AG04449 (cell line): ENCODE measurements at regions not wholly inside any gene's neighbourhood (a gene's known extent, or its start where the extent isn't known, plus 50 kb on each side); places are given as distances from the start of the nearest gene placed in this dataset.

Source experiments
- CTCF ChIA-PET: fragments of 350-600 bp; formaldehyde crosslinking; extraction: SDS; loops from one replicate; lab custom pipeline; 2021; ENCODE audit warnings: antibody characterized with exemption; lab: Yijun Ruan, JAX
- POLR2A ChIA-PET: fragments of 400-600, 350-600 bp; formaldehyde crosslinking; extraction: SDS; loops from one replicate; lab custom pipeline; 2020; ENCODE audit warnings: antibody characterized with exemption, inconsistent platforms; lab: Yijun Ruan, JAX
- DNase-seq: peaks from one replicate; pipeline ENCODE4 v3.0.0-alpha.2; 2010; ENCODE audit warnings: low read depth, low spot score
- H3K4me3 ChIP-seq: 2 replicates; pipeline ENCODE4 v1.5.1; 2011; ENCODE audit warnings: low read depth, mild to moderate bottlenecking, control low read depth, low read length
- CTCF ChIP-seq: IDR thresholded peaks from one replicate; pipeline ENCODE4 v1.5.1; 2011; ENCODE audit warnings: mild to moderate bottlenecking, moderate library complexity, low read length, control low read depth, inconsistent platforms; ENCODE audit not compliant: insufficient read depth; ENCODE audit errors: missing control alignments

DNA sequence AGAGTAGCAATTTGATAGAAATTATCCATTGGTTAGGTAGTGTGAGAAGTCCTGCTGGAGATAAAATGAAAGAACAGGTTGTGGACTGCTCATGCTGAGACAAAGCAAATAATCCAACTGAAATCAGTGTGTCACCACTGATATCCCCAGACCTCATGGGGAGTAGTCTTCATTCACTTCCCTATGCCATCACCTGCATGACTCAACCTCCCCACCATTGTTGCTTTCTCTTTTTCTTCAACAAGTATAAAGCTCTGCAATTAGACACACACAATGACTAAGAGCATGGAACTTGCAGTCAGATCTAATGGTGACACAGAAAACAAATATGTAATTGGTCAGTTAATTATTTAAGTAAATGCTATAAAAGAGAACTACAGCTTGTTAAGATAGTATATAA is 475.3 kb downstream of the RIT2 start:
- CTCF ChIA-PET: no interaction called here
- H3K4me3 ChIP-seq: no peak overlapping the region
- POLR2A ChIA-PET: no interaction called here
- TF ChIP-seq CTCF: no peak
- no peak for DNase-seq

DNA sequence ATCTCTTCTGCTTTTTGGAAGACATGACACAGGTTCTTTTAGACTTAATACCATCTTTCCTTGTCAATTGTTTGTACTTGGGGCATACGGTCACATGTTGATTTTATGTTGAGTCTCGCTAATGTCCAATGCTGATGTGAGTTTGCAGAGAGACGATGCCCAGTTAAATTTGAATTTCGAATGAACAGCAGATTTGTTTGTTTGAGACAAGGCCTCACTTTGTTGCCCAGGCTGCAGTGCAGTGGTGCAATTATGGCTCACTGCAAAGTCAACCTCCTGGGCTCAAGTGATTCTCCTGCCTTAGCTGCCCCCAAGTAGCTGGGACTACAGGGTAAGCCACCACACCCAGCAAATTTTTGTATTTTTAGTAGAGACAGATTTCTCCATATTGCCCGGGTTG is 473.5 kb downstream of the RIT2 start:
- CTCF ChIA-PET: no interaction called here
- no peak overlapping the region for H3K4me3 ChIP-seq
- no peak for DNase-seq
- POLR2A ChIA-PET: no interaction called here
- no peak for TF ChIP-seq CTCF

GRCh38 chr18:42644729-42645131 is 470.8 kb downstream of the RIT2 start:
- DNase-seq: no peak
- ChIA-PET POLR2A (no interaction called here), CTCF (no interaction called here)
- TF ChIP-seq CTCF: no peak
- no peak overlapping the region for H3K4me3 ChIP-seq

GRCh38 chr18:42649331-42650035 is 466.0 kb downstream of the RIT2 start:
- TF ChIP-seq CTCF: no peak
- ChIA-PET CTCF (no interaction called here), POLR2A (no interaction called here)
- no peak overlapping the region for H3K4me3 ChIP-seq
- DNase-seq: no peak

GRCh38 chr18:42654556-42654955 is 460.9 kb downstream of the RIT2 start:
- ChIA-PET POLR2A (no interaction called here), CTCF (no interaction called here)
- H3K4me3 ChIP-seq: no peak overlapping the region
- DNase-seq: no peak
- no peak for TF ChIP-seq CTCF

GRCh38 chr18:42657551-42657950 is 457.9 kb downstream of the RIT2 start:
- ChIA-PET CTCF (no interaction called here), POLR2A (no interaction called here)
- TF ChIP-seq CTCF: no peak
- DNase-seq: no peak
- no peak overlapping the region for H3K4me3 ChIP-seq
